CD4-positive, alpha-beta T cell treated with Interleukin-4 for 1 hour (primary cell): ENCODE measurements at regions not wholly inside any gene's neighbourhood (a gene's known extent, or its start where the extent isn't known, plus 50 kb on each side); places are given as distances from the start of the nearest gene placed in this dataset.

Experiments used
- DNase-seq, 2 donors: peaks; one replicate each; pipeline ENCODE4 v3.0.0-alpha.2; 2020 to 2022

- no peak for DNase-seq
These were observed 420.4 kb upstream of the SEMA3A start for GRCh38 chr7:84614821-84615501.

- no peak for DNase-seq
These were observed 418.5 kb upstream of the SEMA3A start for GRCh38 chr7:84612981-84613681.

- DNase-seq = no peak
These were observed 416.8 kb upstream of the SEMA3A start for GRCh38 chr7:84611391-84611790.

GRCh38 chr7:84610390-84610789 lies 415.8 kb upstream of the SEMA3A start:
- no peak for DNase-seq

GRCh38 chr7:84605301-84605700 lies 410.7 kb upstream of the SEMA3A start:
- DNase-seq = no peak

- no peak for DNase-seq
These were observed 409.0 kb upstream of the SEMA3A start for GRCh38 chr7:84603545-84603944.

GRCh38 chr7:84595026-84595425 lies 400.4 kb upstream of the SEMA3A start:
- no peak for DNase-seq

- no peak for DNase-seq
These were observed 397.3 kb upstream of the SEMA3A start for GRCh38 chr7:84591897-84592296.

- DNase-seq = no peak
These were observed 394.4 kb upstream of the SEMA3A start for GRCh38 chr7:84589012-84589411.

- DNase-seq = no peak
These were observed 388.7 kb upstream of the SEMA3A start for GRCh38 chr7:84583331-84583730.

- no peak for DNase-seq
These were observed 388.2 kb upstream of the SEMA3A start for GRCh38 chr7:84582747-84583146.

- no peak for DNase-seq
These were observed 384.2 kb upstream of the SEMA3A start for GRCh38 chr7:84578825-84579224.

- no peak for DNase-seq
These were observed 374.2 kb upstream of the SEMA3A start for GRCh38 chr7:84568781-84569180.

GRCh38 chr7:84565345-84566074 lies 370.9 kb upstream of the SEMA3A start:
- no peak for DNase-seq

- no peak for DNase-seq
These were observed 359.1 kb upstream of the SEMA3A start for GRCh38 chr7:84553711-84554110.

- no peak for DNase-seq
These were observed 354.8 kb upstream of the SEMA3A start for GRCh38 chr7:84549409-84549808.

- DNase-seq = no peak
These were observed 354.1 kb upstream of the SEMA3A start for GRCh38 chr7:84548366-84549365.

GRCh38 chr7:84547331-84547730 lies 352.7 kb upstream of the SEMA3A start:
- DNase-seq = no peak

GRCh38 chr7:84546403-84546802 lies 351.8 kb upstream of the SEMA3A start:
- no peak for DNase-seq

- DNase-seq = no peak
These were observed 343.7 kb upstream of the SEMA3A start for GRCh38 chr7:84538268-84538667.

- DNase-seq = no peak
These were observed 341.8 kb upstream of the SEMA3A start for GRCh38 chr7:84536271-84536870.

- DNase-seq = no peak
These were observed 341.1 kb upstream of the SEMA3A start for GRCh38 chr7:84535580-84536270.
